Sigmoid colon (tissue), 4 donors: ENCODE measurements at regions not wholly inside any gene's neighbourhood (a gene's known extent, or its start where the extent isn't known, plus 50 kb on each side); places are given as distances from the start of the nearest gene placed in this dataset.
"Not testable (repeated sequence)": the region's sequence is repeated elsewhere in the genome, so short reads cannot be mapped to it uniquely, and the experiment has no call there.

Experiments
- CTCF ChIP-seq, 4 experiments: fragments of 450-650 bp in 3 of 4; fragments of 200-600 bp in 1 of 4; IDR thresholded peaks; one replicate each; pipeline ENCODE4 v1.5.1; 2016 to 2019; ENCODE audit warnings: antibody characterized with exemption in 4 of 4, mild to moderate bottlenecking in 3 of 4, moderate library complexity in 2 of 4
- EP300 ChIP-seq, 4 donors: sonication (generic); formaldehyde crosslinking; IDR thresholded peaks; one replicate each; pipeline ENCODE4 v1.6.1; 2017; ENCODE audit warnings: antibody characterized with exemption in 4 of 4

- TF ChIP-seq CTCF, EP300 (IDR thresholded peaks at IDR 0.05): not testable (repeated sequence)
These were observed 387.3 kb downstream of the CNTNAP3B start for GRCh38 chr9:41741897-41742296.
